ENCODE measurements at regions not wholly inside any gene's neighbourhood (a gene's known extent, or its start where the extent isn't known, plus 50 kb on each side); places are given as distances from the start of the nearest gene placed in this dataset.

DNA sequence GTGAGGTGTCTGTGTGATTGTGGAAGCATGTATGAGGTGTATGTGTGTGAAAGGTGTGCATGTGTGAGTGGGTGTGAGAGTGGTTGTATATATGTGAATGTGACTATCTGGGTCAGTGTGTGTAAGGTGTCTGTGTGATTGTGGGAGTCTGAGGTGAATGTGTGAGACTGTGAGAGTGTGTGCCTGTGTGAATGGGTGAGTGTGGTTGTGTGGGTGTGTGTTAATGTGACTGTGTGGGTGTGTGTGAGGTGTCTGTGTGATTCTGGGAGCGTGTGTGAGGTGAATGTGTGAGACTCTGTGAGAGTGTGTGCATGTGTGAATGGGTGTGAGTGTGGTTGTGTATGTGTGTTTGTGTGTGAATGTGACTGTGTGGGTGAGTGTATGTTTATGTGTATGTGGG is 385.1 kb downstream of the TCERG1L start:
- DNase-seq (ENCODE audit: low spot score) = no peak
- no peak for TF ChIP-seq CTCF (IDR thresholded peaks at IDR 0.05; ENCODE audit: extremely low read depth, insufficient read depth, missing control alignments)
- in situ Hi-C loops (cut with MboI; ENCODE audit: low pct_unique_long_range_greater_than_20kb, low sequenced_read_pairs, unreplicated experiment) = no loop called here

- no peak for TF ChIP-seq CTCF (IDR thresholded peaks at IDR 0.05; ENCODE audit: extremely low read depth, insufficient read depth, missing control alignments)
- in situ Hi-C loops (cut with MboI; ENCODE audit: low pct_unique_long_range_greater_than_20kb, low sequenced_read_pairs, unreplicated experiment) = no loop called here
- DNase-seq (ENCODE audit: low spot score) = no peak
Measured at GRCh38 chr10:130927157-130927556, 384.4 kb downstream of the TCERG1L start.

- no peak for TF ChIP-seq CTCF (IDR thresholded peaks at IDR 0.05; ENCODE audit: extremely low read depth, insufficient read depth, missing control alignments)
- no peak for DNase-seq (ENCODE audit: low spot score)
- in situ Hi-C loops (cut with MboI; ENCODE audit: low pct_unique_long_range_greater_than_20kb, low sequenced_read_pairs, unreplicated experiment) = no loop called here
Measured at GRCh38 chr10:130928306-130928705, 383.2 kb downstream of the TCERG1L start.

DNA sequence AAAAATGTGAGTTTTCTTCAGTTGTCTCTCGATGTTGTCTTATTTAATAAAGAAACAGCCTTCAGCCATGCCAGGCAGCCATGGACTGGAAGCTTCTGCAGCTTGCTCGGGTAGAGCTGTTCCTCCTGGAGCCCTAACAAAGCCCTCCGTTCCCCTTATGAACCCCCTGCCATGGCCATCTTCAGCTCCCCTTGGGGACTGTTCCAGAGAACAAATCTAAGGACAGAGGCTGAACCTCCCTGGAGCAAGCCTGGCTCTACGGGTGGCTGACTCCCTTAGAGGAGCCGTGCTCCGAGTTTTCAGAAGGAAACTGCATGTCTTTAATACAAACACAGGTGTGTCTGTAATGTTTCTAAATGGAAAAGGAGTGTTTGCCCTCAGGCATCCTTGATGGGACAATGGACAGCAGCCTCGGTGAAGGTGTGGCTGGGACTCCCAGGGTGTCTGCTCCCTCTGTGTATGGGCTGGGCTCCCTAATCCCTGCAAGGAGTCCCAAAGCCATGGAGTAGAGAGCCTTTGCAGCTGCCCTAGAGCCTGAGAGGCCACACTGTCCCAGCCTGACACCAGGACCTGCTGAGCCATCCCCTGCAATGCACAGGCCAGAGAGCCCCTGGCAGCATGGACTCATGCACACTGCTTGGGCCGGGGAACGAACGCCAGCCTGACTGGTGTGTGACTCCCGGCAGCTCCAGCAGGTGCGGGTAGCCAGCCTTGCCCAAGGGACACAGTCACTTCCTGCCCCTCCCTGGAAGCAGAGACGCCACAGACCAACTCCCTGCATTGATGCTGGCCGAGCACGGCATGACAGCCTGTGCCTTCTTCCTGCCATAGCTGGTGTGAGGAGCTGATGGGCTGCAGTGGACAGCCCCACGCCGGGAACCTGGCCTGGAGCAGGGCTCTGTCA is 381.8 kb downstream of the TCERG1L start:
- in situ Hi-C loops (cut with MboI; ENCODE audit: low pct_unique_long_range_greater_than_20kb, low sequenced_read_pairs, unreplicated experiment) = no loop called here
- no peak for TF ChIP-seq CTCF (IDR thresholded peaks at IDR 0.05; ENCODE audit: extremely low read depth, insufficient read depth, missing control alignments)
- no peak for DNase-seq (ENCODE audit: low spot score)

DNA sequence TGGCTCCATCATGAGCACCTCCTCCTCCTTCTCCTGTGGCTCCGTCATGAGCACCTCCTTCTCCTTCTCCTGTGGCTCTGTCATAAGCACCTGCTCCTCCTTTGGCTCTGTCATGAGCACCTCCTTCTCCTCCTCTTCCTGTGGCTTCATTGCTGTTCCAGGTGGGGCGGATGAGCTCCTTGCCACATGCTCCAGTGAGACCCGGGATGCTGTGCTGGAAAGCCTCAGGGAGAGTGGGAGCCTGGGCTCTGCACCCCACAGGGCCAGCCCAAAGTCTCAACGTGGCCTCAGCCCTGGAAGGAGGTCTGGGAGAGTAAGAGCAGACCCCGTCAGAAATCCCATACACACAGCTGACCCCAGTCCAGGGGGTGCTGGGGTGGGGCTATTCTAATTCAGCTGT is 380.7 kb downstream of the TCERG1L start:
- in situ Hi-C loops (cut with MboI; ENCODE audit: low pct_unique_long_range_greater_than_20kb, low sequenced_read_pairs, unreplicated experiment) = no loop called here
- DNase-seq (ENCODE audit: low spot score) = no peak
- TF ChIP-seq CTCF (IDR thresholded peaks at IDR 0.05; ENCODE audit: extremely low read depth, insufficient read depth, missing control alignments) = no peak

GRCh38 chr10:130931256-130931655 is 380.3 kb downstream of the TCERG1L start:
- no peak for TF ChIP-seq CTCF (IDR thresholded peaks at IDR 0.05; ENCODE audit: extremely low read depth, insufficient read depth, missing control alignments)
- DNase-seq (ENCODE audit: low spot score) = no peak

More at GRCh38 chr10:130931256-130931655, 380.3 kb downstream of the TCERG1L start:
- in situ Hi-C loops (cut with MboI; ENCODE audit: low pct_unique_long_range_greater_than_20kb, low sequenced_read_pairs, unreplicated experiment) = no loop called here
